ENCODE measurements at regions not wholly inside any gene's neighbourhood (a gene's known extent, or its start where the extent isn't known, plus 50 kb on each side); places are given as distances from the start of the nearest gene placed in this dataset.

DNA sequence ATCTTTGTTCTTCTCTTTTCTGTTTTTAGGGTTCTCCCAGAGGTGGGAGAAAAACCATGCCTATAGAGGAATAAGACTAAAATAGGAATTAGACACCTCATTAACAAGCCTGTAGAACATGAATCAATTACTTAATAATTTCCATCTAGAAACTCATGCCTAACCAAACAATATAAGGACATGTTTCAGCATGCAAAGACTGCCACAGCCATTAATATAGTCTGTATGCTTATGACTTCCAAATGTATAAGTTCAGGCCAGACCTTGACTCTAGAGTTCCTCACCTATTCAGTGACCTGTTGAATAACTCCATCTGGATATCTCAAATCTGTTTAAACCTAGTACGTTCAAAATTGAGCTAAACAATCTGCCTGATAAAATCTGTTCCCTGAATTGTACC, 304.6 kb downstream of the BMP4 start:
- TF ChIP-seq, protein P1, sequence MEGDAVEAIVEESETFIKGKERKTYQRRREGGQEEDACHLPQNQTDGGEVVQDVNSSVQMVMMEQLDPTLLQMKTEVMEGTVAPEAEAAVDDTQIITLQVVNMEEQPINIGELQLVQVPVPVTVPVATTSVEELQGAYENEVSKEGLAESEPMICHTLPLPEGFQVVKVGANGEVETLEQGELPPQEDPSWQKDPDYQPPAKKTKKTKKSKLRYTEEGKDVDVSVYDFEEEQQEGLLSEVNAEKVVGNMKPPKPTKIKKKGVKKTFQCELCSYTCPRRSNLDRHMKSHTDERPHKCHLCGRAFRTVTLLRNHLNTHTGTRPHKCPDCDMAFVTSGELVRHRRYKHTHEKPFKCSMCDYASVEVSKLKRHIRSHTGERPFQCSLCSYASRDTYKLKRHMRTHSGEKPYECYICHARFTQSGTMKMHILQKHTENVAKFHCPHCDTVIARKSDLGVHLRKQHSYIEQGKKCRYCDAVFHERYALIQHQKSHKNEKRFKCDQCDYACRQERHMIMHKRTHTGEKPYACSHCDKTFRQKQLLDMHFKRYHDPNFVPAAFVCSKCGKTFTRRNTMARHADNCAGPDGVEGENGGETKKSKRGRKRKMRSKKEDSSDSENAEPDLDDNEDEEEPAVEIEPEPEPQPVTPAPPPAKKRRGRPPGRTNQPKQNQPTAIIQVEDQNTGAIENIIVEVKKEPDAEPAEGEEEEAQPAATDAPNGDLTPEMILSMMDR (IDR thresholded peaks at IDR 0.05): no peak
- TF ChIP-seq, protein P2, sequence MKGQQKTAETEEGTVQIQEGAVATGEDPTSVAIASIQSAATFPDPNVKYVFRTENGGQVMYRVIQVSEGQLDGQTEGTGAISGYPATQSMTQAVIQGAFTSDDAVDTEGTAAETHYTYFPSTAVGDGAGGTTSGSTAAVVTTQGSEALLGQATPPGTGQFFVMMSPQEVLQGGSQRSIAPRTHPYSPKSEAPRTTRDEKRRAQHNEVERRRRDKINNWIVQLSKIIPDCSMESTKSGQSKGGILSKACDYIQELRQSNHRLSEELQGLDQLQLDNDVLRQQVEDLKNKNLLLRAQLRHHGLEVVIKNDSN (IDR thresholded peaks at IDR 0.05; ENCODE audit: borderline replicate concordance, low read depth): no peak
